Natural killer cell treated with Interleukin-12 subunit alpha and Interleukin-12 subunit beta and Interleukin-15 and Interleukin-18, amount 100 ng/mL, for 72 hours (primary cell): ENCODE measurements at regions not wholly inside any gene's neighbourhood (a gene's known extent, or its start where the extent isn't known, plus 50 kb on each side); places are given as distances from the start of the nearest gene placed in this dataset.

ENCODE experiments used
- ATAC-seq, 2 donors: fragments of 150-1000 bp; cut with Tn5 transposase in 1 of 2; sonication (Bioruptor Pico), chemical (Tn5 transposase) in 1 of 2; 2 replicates each; pipeline ENCODE4 v1.10.0; 2021
- DNase-seq: peaks from one replicate; pipeline ENCODE4 v3.0.0; 2022; ENCODE audit warnings: low spot score
- H3K27ac Mint-ChIP-seq, 2 donors: 1 replicate in 1 of 2; 2 replicates in 1 of 2; pipeline ENCODE4 v1.8.0; 2022; ENCODE audit warnings: mixed read lengths in 2 of 2, mild to moderate bottlenecking in 1 of 2, moderate library complexity in 1 of 2
- H3K27me3 Mint-ChIP-seq, 2 donors: 1 replicate in 1 of 2; 2 replicates in 1 of 2; pipeline ENCODE4 v1.8.0; 2022; ENCODE audit warnings: mixed read lengths in 2 of 2
- H3K36me3 Mint-ChIP-seq: one replicate; pipeline ENCODE4 v1.8.0; 2022; ENCODE audit warnings: mixed read lengths
- H3K4me1 Mint-ChIP-seq, 2 donors: 1 replicate in 1 of 2; 2 replicates in 1 of 2; pipeline ENCODE4 v1.8.0; 2022; ENCODE audit warnings: low read depth in 2 of 2, mixed read lengths in 2 of 2, mild to moderate bottlenecking in 1 of 2
- H3K4me3 Mint-ChIP-seq: one replicate; pipeline ENCODE4 v1.8.0; 2022; ENCODE audit warnings: mixed read lengths
- H3K9me3 Mint-ChIP-seq: 2 replicates; pipeline ENCODE4 v1.8.0; 2022; ENCODE audit warnings: mixed read lengths

DNA sequence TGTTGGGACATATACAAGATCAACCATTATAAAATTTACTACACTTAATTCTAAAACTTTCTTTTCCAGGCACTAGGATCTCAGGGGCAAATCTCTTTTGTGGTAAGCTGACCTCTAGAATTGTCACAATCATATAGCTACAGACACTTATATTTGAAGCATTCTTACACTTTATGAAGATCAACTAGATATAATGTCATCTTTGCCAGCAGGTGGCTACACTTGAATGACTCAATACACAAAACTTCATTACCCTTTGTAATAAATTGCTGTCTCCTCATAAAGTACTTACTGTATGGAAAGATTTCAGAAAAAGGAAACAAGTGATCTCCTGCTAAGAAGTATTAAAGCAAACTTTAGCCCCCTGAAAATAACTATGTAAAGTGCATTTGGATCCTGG, 77.8 kb downstream of the RDH14 start:
- ATAC-seq (no peak), DNase-seq (no peak)
- Mint-ChIP-seq H3K9me3 (no peaks in the 10 kb centered on the region), H3K4me3 (no peak overlapping the region), H3K4me1 (no peaks in the 10 kb centered on the region), H3K27me3 (peaks cover 3 to 5% of the 10 kb centered on the region in 2 donors), H3K36me3 (no peaks in the 10 kb centered on the region), H3K27ac (no peak overlapping the region)

GRCh38 chr2:18479947-18480369, 80.5 kb downstream of the RDH14 start:
- ATAC-seq (no peak), DNase-seq (no peak)
- no peak overlapping the region for H3K4me3 Mint-ChIP-seq
- H3K4me1 Mint-ChIP-seq = no peaks in the 10 kb centered on the region
- no peak overlapping the region for H3K27ac Mint-ChIP-seq
- no peaks in the 10 kb centered on the region for H3K36me3 Mint-ChIP-seq
- H3K27me3 Mint-ChIP-seq = peaks cover 10 to 16% of the 10 kb centered on the region in 2 donors
- no peaks in the 10 kb centered on the region for H3K9me3 Mint-ChIP-seq

- Mint-ChIP-seq H3K27me3 (peaks cover 15 to 25% of the 10 kb centered on the region in 2 donors), H3K9me3 (no peaks in the 10 kb centered on the region), H3K27ac (no peak overlapping the region), H3K36me3 (no peaks in the 10 kb centered on the region), H3K4me3 (no peak overlapping the region), H3K4me1 (no peaks in the 10 kb centered on the region)
- ATAC-seq (no peak), DNase-seq (no peak)
Measured at GRCh38 chr2:18477293-18477692, 83.2 kb downstream of the RDH14 start.

DNA sequence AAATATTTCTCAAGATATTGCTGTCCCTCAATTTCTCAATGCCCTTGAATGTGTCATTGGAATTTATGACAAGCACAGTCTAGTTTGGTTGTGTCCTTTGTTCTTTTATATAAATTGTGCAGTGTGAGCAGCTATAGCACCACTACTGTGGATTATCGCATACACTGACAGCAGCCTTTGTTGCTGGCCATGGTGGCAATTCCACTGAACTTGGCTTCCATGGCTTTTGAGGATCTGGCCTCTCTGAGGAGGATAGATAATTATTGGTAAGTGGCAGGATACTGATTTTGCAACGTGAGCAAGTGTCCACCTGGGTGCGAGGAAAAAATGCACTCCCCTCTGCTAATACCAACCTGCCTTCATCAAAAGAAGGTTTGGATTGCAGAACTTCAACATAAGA, 84.0 kb downstream of the RDH14 start:
- peaks cover 10 to 25% of the 10 kb centered on the region in 2 donors for H3K27me3 Mint-ChIP-seq
- no peak overlapping the region for H3K4me3 Mint-ChIP-seq
- H3K9me3 Mint-ChIP-seq = no peaks in the 10 kb centered on the region
- H3K27ac Mint-ChIP-seq = no peak overlapping the region
- no peak for ATAC-seq
- DNase-seq = no peak
- H3K4me1 Mint-ChIP-seq = no peaks in the 10 kb centered on the region
- no peaks in the 10 kb centered on the region for H3K36me3 Mint-ChIP-seq

- H3K27me3 Mint-ChIP-seq = peaks cover 10 to 31% of the 10 kb centered on the region in 2 donors
- ATAC-seq (no peak), DNase-seq (no peak)
- no peak overlapping the region for H3K4me3 Mint-ChIP-seq
- H3K27ac Mint-ChIP-seq = no peak overlapping the region
- no peaks in the 10 kb centered on the region for H3K36me3 Mint-ChIP-seq
- no peaks in the 10 kb centered on the region for H3K9me3 Mint-ChIP-seq
- H3K4me1 Mint-ChIP-seq = no peaks in the 10 kb centered on the region
Measured at GRCh38 chr2:18475884-18476283, 84.6 kb downstream of the RDH14 start.

- Mint-ChIP-seq H3K4me1 (no peaks in the 10 kb centered on the region), H3K9me3 (no peaks in the 10 kb centered on the region), H3K27me3 (peaks cover 10 to 33% of the 10 kb centered on the region in 2 donors), H3K27ac (no peak overlapping the region), H3K36me3 (no peaks in the 10 kb centered on the region), H3K4me3 (no peak overlapping the region)
- no peak for DNase-seq
- no peak for ATAC-seq
Measured at GRCh38 chr2:18474700-18475099, 85.8 kb downstream of the RDH14 start.

DNA sequence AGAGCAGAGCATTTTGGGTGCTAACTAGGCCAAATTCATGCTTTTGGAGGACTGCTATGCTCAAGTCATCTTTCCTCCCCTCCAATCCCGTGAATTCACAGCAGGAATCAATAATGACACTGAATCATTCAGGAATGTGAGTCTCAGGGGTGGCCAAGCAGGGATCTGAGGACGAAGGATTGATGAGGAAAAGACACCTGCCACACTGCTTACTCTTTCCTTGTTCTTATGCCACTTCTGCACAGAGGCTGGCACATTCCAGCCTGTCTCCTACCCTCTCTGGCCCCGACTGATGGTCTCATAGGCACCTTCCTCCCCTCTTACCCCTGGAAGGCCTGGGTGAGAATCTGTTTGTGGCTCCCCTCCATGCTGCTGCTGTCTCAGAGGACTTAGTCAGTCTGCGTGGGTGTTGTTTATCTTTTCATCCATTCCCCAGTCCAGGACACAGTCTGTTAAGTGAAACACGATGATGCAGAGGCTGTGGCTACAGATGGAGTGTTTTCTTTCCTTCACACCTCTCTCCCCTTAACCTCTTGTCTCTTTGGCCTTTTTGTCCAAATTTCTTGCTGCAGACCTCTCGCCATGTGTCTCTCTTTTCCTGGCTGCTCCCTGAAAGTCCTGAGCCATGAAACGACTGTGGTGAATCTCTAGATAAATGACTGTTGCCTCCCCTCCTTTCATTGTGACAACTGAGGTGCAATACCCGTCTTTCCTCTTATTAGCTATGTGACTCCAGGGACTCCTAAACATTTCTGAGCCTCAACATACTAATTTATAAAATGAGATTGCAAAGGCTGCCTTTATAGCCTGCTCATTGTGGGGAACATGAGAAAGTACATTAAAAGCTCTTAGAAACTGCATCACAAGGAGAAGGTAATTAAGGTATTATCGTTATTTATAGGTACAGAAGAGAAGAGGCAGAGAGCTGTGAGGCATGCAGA, 86.9 kb downstream of the RDH14 start:
- ATAC-seq (no peak), DNase-seq (no peak)
- H3K27ac Mint-ChIP-seq = no peak overlapping the region
- no peak overlapping the region for H3K4me3 Mint-ChIP-seq
- no peaks in the 10 kb centered on the region for H3K36me3 Mint-ChIP-seq
- H3K27me3 Mint-ChIP-seq = peaks cover 10 to 40% of the 10 kb centered on the region in 2 donors
- no peaks in the 10 kb centered on the region for H3K4me1 Mint-ChIP-seq
- no peaks in the 10 kb centered on the region for H3K9me3 Mint-ChIP-seq

- Mint-ChIP-seq H3K36me3 (no peaks in the 10 kb centered on the region), H3K4me3 (no peak overlapping the region)
- no peak for DNase-seq
Measured at GRCh38 chr2:18467749-18468360, 92.6 kb downstream of the RDH14 start.

GRCh38 chr2:18465979-18466378, 94.5 kb downstream of the RDH14 start:
- no peak overlapping the region for H3K27ac Mint-ChIP-seq
- H3K36me3 Mint-ChIP-seq = peaks cover 5% of the 10 kb centered on the region
- H3K27me3 Mint-ChIP-seq = peaks cover 7 to 34% of the 10 kb centered on the region in 2 donors
- ATAC-seq = no peak
- DNase-seq = no peak
- no peaks in the 10 kb centered on the region for H3K4me1 Mint-ChIP-seq
- H3K4me3 Mint-ChIP-seq = no peak overlapping the region
- peaks cover 11% of the 10 kb centered on the region for H3K9me3 Mint-ChIP-seq

More at GRCh38 chr2:18467749-18468360, 92.6 kb downstream of the RDH14 start:
- Mint-ChIP-seq H3K4me1 (no peaks in the 10 kb centered on the region), H3K27me3 (peaks cover 3 to 27% of the 10 kb centered on the region in 2 donors), H3K9me3 (peaks cover 3% of the 10 kb centered on the region), H3K27ac (no peak overlapping the region)
- ATAC-seq = no peak

- no peaks in the 10 kb centered on the region for H3K4me1 Mint-ChIP-seq
- H3K27ac Mint-ChIP-seq = no peak overlapping the region
- no peak overlapping the region for H3K4me3 Mint-ChIP-seq
- ATAC-seq (no peak), DNase-seq (no peak)
- peaks cover 7 to 33% of the 10 kb centered on the region in 2 donors for H3K27me3 Mint-ChIP-seq
- peaks cover 11% of the 10 kb centered on the region for H3K9me3 Mint-ChIP-seq
- H3K36me3 Mint-ChIP-seq = peaks cover 5% of the 10 kb centered on the region
Measured at GRCh38 chr2:18464913-18465312, 95.5 kb downstream of the RDH14 start.

GRCh38 chr2:18456026-18456425, 104.4 kb downstream of the RDH14 start:
- Mint-ChIP-seq H3K36me3 (peaks cover 1% of the 10 kb centered on the region), H3K9me3 (peaks cover under 1% of the 10 kb centered on the region), H3K4me3 (no peak overlapping the region), H3K27me3 (peaks cover 7 to 23% of the 10 kb centered on the region in 2 donors), H3K4me1 (no peaks in the 10 kb centered on the region), H3K27ac (no peak overlapping the region)
- ATAC-seq (no peak), DNase-seq (no peak)

- no peaks in the 10 kb centered on the region for H3K36me3 Mint-ChIP-seq
- no peaks in the 10 kb centered on the region for H3K4me1 Mint-ChIP-seq
- no peaks in the 10 kb centered on the region for H3K9me3 Mint-ChIP-seq
- no peak for DNase-seq
- no peak overlapping the region for H3K27ac Mint-ChIP-seq
- H3K4me3 Mint-ChIP-seq = no peak overlapping the region
- H3K27me3 Mint-ChIP-seq = peaks cover 7 to 20% of the 10 kb centered on the region in 2 donors
- ATAC-seq = no peak
Measured at GRCh38 chr2:18455236-18455862, 105.1 kb downstream of the RDH14 start.

- no peak for ATAC-seq
- DNase-seq = no peak
- no peaks in the 10 kb centered on the region for H3K36me3 Mint-ChIP-seq
- H3K4me3 Mint-ChIP-seq = no peak overlapping the region
- no peaks in the 10 kb centered on the region for H3K4me1 Mint-ChIP-seq
- no peaks in the 10 kb centered on the region for H3K9me3 Mint-ChIP-seq
- H3K27me3 Mint-ChIP-seq = peaks cover 7 to 20% of the 10 kb centered on the region in 2 donors
- no peak overlapping the region for H3K27ac Mint-ChIP-seq
Measured at GRCh38 chr2:18454692-18455235, 105.7 kb downstream of the RDH14 start.

DNA sequence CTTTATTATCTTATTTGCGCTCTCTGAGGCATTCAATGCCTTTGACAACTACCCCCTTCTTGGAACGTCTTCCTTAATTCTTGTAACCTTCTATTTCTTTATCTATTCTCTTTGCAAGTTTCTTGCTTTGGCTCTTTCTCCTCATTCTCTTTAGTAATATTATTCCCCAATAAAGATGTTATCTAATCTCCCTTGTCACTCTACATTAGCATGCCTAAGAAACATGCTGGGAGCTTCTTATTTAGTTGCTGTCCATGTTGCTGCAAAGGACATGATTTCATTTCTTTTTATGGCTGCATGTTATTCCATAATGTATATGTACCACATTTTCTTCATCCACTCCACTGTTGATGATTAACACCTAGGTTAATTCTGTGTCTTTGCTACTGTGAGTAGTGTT, 113.7 kb downstream of the RDH14 start:
- Mint-ChIP-seq H3K27me3 (peaks cover 12 to 30% of the 10 kb centered on the region in 2 donors), H3K9me3 (no peaks in the 10 kb centered on the region), H3K36me3 (no peaks in the 10 kb centered on the region), H3K4me3 (no peak overlapping the region), H3K4me1 (no peaks in the 10 kb centered on the region), H3K27ac (no peak overlapping the region)
- DNase-seq (no peak), ATAC-seq (no peak)
